GM18502 (cell line): ENCODE measurements at regions not wholly inside any gene's neighbourhood (a gene's known extent, or its start where the extent isn't known, plus 50 kb on each side); places are given as distances from the start of the nearest gene placed in this dataset.

Source experiments
- ATAC-seq: cut with Tn5 transposase; IDR thresholded peaks from one replicate; pipeline ENCODE4 v1.9.1; 2021; ENCODE audit warnings: mild to moderate bottlenecking; ENCODE audit not compliant: unreplicated experiment, poor library complexity

DNA sequence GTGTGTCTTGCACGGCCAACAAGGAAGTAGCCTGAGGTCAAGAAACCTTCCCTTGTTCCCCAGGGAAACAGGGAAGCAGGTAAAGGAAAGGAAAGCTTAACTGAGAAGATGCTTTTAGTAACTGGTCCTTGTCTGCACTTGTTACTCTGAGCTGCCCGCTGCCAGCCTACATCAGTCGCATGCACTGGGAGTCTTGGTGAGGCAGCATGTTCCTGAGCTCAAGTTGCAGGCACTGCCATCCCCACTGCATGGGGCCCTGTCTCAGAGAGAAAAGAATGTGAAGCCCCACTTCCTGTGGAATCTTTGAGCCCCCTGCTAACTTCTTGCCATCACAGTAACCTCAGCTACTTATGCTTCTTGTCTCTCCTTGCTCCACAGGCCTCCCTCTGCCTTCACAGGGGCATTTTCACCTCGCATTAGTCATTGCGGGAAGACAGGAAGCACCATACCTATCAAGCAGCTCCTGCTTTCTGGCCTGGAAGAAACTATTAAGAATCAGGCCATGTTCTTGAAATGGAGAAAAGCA is 344.1 kb upstream of the ADAMTSL1 start:
- no peak for ATAC-seq

DNA sequence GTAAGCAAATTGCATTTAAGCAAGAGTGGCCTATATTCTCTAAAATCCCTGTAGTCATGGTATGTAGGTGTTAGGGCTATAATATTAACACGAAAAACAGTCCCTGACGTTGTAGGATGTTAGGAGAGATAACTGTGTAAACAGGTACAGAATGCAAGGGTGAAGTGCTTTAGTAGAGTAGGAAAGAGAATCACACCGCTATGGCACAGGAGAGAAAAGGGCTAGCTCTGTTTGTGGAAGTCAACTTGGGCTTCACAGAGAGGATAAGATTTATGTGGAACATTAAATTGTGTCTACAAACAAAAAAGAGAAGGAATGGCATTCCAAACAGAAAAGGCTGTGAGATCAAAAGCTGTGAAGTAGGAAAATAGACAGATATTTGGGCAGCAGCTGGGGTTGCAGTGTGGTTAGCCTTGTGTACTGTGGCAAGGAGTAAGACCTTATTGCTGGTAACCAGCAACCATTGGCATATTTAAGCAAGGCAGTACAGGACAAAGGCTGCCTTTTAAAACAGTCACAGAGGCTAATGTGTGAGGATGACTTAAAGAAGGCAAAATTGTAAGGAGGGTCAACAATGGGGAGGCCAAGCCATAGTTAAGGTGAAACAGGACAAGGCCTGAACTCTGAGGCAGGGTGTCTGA is 337.5 kb upstream of the ADAMTSL1 start:
- ATAC-seq, result no peak

DNA sequence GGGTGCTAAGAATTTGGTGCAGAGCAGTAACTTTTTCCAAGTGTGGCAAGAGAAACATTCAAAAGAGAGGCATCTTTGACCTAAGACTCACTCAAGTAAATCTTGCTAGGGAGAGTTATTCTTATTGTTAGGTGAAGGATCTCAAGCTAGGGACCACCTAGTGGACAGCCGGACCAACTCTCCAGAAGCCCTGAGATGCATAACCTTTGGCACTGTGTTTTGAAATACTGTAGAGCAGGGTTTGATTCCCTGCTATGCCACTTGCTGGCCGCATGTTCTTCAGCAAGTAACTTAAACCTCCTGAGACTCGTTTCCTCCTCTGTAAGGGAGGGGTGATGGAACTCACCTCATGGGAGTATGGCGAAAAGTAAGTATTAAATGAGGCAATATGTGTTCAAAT is 336.1 kb upstream of the ADAMTSL1 start:
- no peak for ATAC-seq

GRCh38 chr9:18138656-18139055 is 335.3 kb upstream of the ADAMTSL1 start:
- no peak for ATAC-seq

GRCh38 chr9:18141681-18142080 is 332.3 kb upstream of the ADAMTSL1 start:
- no peak for ATAC-seq

GRCh38 chr9:18143073-18143745 is 330.7 kb upstream of the ADAMTSL1 start:
- ATAC-seq, result no peak

DNA sequence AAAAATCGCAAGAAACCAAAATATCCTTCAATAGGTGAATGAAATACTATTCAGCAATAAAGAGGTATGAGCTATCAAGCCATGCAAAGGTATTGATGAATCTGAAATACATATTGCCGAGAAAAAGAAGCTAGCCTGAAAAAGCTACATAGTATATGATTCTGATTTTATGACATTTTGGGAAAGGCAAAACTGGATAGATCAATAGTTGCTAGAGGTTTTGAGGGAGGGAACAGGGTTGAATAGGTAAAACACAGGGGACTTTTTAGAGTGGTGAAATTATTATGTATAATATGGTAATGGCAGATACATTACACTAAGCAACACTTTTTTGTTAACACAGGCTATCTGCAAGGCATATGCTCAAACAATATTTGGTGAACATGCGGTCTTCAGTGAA is 327.6 kb upstream of the ADAMTSL1 start:
- no peak for ATAC-seq

DNA sequence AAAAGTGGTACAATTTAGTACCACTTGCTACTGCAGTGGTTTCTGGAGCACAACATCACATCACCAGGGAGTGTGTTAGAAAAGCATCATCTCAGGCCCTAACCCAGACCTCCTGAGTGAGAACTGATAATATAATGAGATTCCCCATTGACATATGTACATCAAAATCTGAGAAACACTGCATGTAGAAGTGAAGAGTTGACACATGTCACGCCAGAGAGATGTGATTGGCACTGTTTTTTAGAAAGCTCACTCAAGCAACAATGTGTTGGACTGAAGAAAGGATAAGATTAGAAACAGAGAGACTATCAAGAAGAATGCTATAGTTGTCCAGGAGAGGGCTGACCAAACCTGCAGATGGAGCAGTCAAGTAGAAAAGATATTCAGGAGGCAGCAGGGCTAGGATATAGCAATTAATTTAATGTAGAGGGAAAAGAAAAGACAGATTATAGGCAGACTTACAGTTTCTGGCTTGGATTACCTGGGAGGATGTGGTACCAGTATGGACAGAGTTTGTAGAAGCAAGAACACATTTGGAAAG is 324.4 kb upstream of the ADAMTSL1 start:
- no peak for ATAC-seq

DNA sequence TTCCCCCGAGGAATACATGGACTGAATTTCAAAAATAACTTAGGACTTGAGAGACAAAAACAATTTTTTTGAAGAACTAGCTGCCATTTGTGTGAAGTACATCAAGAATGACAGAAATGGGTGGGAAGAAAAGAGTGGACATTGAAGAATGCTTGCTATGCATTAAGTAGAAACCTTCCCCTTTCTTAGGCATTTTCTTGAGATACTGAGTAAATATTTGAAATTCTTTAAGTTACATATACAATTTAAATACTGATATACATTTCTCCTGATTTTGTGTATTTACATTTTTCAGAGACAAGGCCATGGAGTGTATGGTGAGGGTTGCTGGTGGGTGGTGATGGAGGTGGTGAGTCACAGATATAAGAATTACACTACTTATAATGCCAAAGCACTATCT is 319.3 kb upstream of the ADAMTSL1 start:
- ATAC-seq, result no peak

GRCh38 chr9:18159254-18159653 is 314.7 kb upstream of the ADAMTSL1 start:
- no peak for ATAC-seq

- ATAC-seq, result no peak
Measured at GRCh38 chr9:18163146-18163545, 310.8 kb upstream of the ADAMTSL1 start.

- ATAC-seq, result no peak
Measured at GRCh38 chr9:18167733-18168132, 306.2 kb upstream of the ADAMTSL1 start.

- no peak for ATAC-seq
Measured at GRCh38 chr9:18173923-18174322, 300.0 kb upstream of the ADAMTSL1 start.

- ATAC-seq, result no peak
Measured at GRCh38 chr9:18182636-18183035, 291.3 kb upstream of the ADAMTSL1 start.

- no peak for ATAC-seq
Measured at GRCh38 chr9:18183974-18184373, 290.0 kb upstream of the ADAMTSL1 start.

DNA sequence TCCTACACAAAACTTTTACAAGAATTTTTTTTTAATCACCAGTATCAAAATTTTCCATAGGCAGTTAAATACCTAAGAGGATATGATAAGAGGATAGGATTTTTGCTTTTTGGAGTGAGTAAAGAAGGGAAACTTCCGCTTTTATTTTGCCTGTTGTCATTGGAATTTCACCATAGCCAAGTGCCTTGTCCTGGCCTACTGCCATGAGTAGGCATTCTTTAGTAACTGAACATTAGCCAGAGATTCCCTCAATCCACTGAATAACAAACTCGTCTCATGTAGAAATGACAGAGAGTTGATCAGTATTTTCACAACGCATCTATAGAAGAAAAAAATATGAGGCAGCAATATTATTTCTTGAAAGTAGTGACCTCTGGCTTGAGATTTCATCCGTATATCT is 289.6 kb upstream of the ADAMTSL1 start:
- ATAC-seq, result no peak

DNA sequence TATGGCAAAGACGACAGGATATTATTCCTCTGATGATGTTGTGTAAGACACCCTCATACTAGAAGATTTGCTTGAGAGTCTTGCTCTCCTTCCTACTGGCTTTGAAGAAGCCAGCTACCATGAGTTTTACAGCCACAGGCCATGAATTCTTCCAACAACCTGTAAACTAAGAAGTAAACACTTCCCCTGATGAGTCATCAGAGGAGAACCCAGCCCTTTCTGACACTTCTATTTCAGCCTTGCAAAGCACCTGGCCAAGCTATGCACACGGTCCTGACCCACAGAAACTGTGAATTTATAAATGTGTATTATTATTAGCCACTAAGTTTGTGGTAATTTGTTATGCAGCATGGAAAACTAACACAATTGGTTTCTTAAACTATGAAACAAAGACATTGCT is 288.8 kb upstream of the ADAMTSL1 start:
- ATAC-seq, result no peak

DNA sequence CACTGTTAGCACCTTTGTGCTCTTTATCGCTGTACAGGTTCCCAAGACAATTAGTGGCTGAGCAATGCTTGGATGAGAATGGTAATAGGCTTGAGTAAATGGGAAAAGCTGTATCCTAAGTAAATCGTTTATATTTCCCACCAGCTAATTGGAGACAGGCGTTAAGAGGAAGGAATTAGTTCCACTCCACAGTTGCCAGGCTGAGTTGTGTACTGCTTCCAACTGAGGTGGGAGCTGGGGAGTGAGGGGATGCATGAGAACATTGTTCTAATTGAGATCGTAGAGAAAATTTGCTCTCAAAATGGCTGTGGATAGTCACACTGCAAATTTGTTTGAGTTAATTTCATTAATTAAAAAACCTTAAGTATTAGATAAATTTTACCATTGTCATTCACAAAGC is 285.0 kb upstream of the ADAMTSL1 start:
- ATAC-seq, result no peak

GRCh38 chr9:18189871-18190670 is 283.9 kb upstream of the ADAMTSL1 start:
- no peak for ATAC-seq

GRCh38 chr9:18190671-18191374 is 283.1 kb upstream of the ADAMTSL1 start:
- no peak for ATAC-seq
